Parathyroid adenoma (tissue), 2 donors: ENCODE measurements at regions not wholly inside any gene's neighbourhood (a gene's known extent, or its start where the extent isn't known, plus 50 kb on each side); places are given as distances from the start of the nearest gene placed in this dataset.

ENCODE experiments used
- H2AFZ ChIP-seq: fragments of 300-600 bp; sonication (generic); one replicate; pipeline ENCODE4 v1.7.0; 2017; ENCODE audit warnings: antibody characterized with exemption, mild to moderate bottlenecking
- H3K27ac ChIP-seq: fragments of 300-600 bp; sonication (generic); one replicate; pipeline ENCODE4 v1.7.0; 2017
- H3K27me3 ChIP-seq: fragments of 300-600 bp; sonication (generic); one replicate; pipeline ENCODE4 v1.7.0; 2017; ENCODE audit warnings: low read length; ENCODE audit not compliant: control insufficient read depth, insufficient read depth
- H3K36me3 ChIP-seq: fragments of 300-600 bp; sonication (generic); one replicate; pipeline ENCODE4 v1.7.0; 2017; ENCODE audit warnings: low read length; ENCODE audit not compliant: control insufficient read depth, insufficient read depth
- H3K4me1 ChIP-seq: fragments of 300-600 bp; sonication (generic); one replicate; pipeline ENCODE4 v1.7.0; 2017; ENCODE audit warnings: control low read depth
- H3K4me2 ChIP-seq: fragments of 300-600 bp; sonication (generic); one replicate; pipeline ENCODE4 v1.7.0; 2017; ENCODE audit warnings: low read length
- H3K4me3 ChIP-seq: fragments of 300-600 bp; sonication (generic); one replicate; pipeline ENCODE4 v1.7.0; 2017; ENCODE audit warnings: low read depth, low read length
- H3K79me2 ChIP-seq: fragments of 300-600 bp; sonication (generic); one replicate; pipeline ENCODE4 v1.7.0; 2017; ENCODE audit warnings: control low read depth
- H3K9ac ChIP-seq: fragments of 300-600 bp; sonication (generic); one replicate; pipeline ENCODE4 v1.7.0; 2017; ENCODE audit warnings: mild to moderate bottlenecking
- H3K9me3 ChIP-seq: fragments of 300-600 bp; sonication (generic); one replicate; pipeline ENCODE4 v1.7.0; 2017; ENCODE audit warnings: low read length; ENCODE audit not compliant: control insufficient read depth
- TF ChIP-seq, protein P1 (sequence below): fragments of 300-600 bp; sonication (generic); IDR thresholded peaks from one replicate; pipeline ENCODE4 v1.7.0; 2017; ENCODE audit warnings: antibody characterized with exemption, mild to moderate bottlenecking
- donor health status: primary hyperparathyroidism.

DNA sequence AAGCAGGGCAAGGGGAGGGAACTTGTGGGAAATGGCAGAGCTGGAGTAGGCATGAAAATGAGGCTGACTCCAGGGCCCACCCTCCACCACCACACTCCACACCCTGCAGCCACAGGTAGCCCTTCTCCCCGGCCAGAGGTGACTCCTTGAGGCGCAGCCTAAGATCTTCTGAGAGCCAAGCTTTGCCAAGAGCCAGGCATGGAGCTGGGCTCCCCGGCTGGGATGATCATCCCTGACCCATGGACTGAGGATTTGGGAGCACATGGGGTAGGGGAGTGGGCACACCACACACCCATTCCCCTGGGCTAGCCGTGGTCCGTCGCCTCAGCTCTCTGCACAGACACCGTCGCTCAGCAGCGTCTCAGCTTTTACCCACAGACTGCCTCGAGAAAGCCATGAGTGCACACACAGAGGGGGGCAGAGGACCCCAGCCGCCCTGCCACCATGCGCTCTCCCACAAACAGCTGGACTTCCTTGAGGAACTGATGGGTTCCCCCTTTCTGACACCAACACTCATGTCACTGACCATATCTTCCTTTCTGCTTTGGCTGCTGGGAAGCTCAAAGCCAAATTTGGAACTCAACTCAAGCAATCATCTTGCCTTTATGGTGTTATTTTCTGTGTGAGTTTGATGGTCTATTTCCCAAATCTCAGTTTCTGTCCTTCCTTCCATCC, 123.6 kb upstream of the RUNX3 start:
- no peak overlapping the region for H3K4me2 ChIP-seq
- H3K27me3 ChIP-seq = peaks cover 2% of the 10 kb centered on the region
- no peak overlapping the region for H2AFZ ChIP-seq
- H3K36me3 ChIP-seq = no peaks in the 10 kb centered on the region
- TF ChIP-seq, protein P1, sequence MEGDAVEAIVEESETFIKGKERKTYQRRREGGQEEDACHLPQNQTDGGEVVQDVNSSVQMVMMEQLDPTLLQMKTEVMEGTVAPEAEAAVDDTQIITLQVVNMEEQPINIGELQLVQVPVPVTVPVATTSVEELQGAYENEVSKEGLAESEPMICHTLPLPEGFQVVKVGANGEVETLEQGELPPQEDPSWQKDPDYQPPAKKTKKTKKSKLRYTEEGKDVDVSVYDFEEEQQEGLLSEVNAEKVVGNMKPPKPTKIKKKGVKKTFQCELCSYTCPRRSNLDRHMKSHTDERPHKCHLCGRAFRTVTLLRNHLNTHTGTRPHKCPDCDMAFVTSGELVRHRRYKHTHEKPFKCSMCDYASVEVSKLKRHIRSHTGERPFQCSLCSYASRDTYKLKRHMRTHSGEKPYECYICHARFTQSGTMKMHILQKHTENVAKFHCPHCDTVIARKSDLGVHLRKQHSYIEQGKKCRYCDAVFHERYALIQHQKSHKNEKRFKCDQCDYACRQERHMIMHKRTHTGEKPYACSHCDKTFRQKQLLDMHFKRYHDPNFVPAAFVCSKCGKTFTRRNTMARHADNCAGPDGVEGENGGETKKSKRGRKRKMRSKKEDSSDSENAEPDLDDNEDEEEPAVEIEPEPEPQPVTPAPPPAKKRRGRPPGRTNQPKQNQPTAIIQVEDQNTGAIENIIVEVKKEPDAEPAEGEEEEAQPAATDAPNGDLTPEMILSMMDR = no peak
- no peaks in the 10 kb centered on the region for H3K4me1 ChIP-seq
- H3K4me3 ChIP-seq = no peak overlapping the region
- H3K9ac ChIP-seq = no peak overlapping the region
- H3K79me2 ChIP-seq = no peaks in the 10 kb centered on the region
- no peaks in the 10 kb centered on the region for H3K9me3 ChIP-seq
- no peak overlapping the region for H3K27ac ChIP-seq

- TF ChIP-seq, protein P1 = no peak
Measured at GRCh38 chr1:25051906-25052305, 121.8 kb upstream of the RUNX3 start.

DNA sequence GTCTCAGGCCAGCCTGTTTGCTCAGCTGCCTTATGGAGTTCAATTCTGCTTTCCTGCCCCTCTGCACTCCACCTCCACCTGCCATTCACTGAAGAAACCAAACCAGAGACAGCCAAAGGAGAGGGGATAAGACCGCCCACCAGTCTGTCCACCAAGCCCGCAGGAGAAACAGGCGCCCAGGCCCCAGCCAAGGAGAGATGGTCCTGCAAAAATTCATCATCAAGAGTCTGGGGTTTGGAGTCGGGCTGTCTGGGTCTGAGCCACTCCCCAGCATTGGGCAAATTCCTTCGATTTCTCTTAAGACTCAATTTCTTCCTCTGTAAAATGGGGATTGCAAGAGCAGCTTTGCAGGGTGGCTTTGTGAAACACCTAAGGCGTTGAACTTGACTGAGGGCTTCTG, 121.4 kb upstream of the RUNX3 start:
- Histone ChIP-seq H3K36me3 (no peaks in the 10 kb centered on the region), H3K4me2 (no peak overlapping the region), H3K9ac (no peak overlapping the region), H3K79me2 (no peaks in the 10 kb centered on the region), H3K4me1 (no peaks in the 10 kb centered on the region), H3K9me3 (no peaks in the 10 kb centered on the region), H3K27me3 (no peaks in the 10 kb centered on the region), H3K4me3 (no peak overlapping the region), H3K27ac (no peak overlapping the region), H2AFZ (no peak overlapping the region)
- TF ChIP-seq, protein P1 = no peak

More at GRCh38 chr1:25051906-25052305, 121.8 kb upstream of the RUNX3 start:
- H3K4me2 ChIP-seq = no peak overlapping the region
- no peaks in the 10 kb centered on the region for H3K36me3 ChIP-seq
- H3K27me3 ChIP-seq = no peaks in the 10 kb centered on the region
- H3K4me1 ChIP-seq = no peaks in the 10 kb centered on the region
- no peak overlapping the region for H3K4me3 ChIP-seq
- H2AFZ ChIP-seq = no peak overlapping the region
- no peaks in the 10 kb centered on the region for H3K9me3 ChIP-seq
- H3K9ac ChIP-seq = no peak overlapping the region
- H3K79me2 ChIP-seq = no peaks in the 10 kb centered on the region
- no peak overlapping the region for H3K27ac ChIP-seq

DNA sequence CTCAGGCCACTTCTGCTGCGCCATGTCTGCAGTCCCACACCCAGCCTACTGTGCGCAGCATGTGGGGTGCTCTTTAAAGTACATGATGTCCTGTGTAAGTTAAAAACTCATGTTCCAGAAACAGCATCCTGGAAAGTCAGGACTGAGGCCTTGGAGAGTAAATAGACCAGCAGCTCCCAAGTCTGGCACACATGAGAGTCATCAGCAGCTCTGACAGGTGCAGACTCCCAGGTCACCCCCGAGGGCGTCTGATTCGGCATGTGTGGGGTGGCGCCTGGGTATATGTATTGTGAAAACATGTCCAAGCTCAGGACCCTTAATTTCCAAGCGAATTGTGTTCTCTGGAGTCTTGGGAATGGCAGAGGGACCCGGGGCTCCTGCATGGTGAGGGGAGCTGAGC, 120.1 kb upstream of the RUNX3 start:
- Histone ChIP-seq H3K27ac (no peak overlapping the region), H2AFZ (no peak overlapping the region), H3K79me2 (no peaks in the 10 kb centered on the region), H3K4me1 (no peaks in the 10 kb centered on the region), H3K36me3 (no peaks in the 10 kb centered on the region), H3K9me3 (no peaks in the 10 kb centered on the region), H3K4me3 (no peak overlapping the region), H3K9ac (no peak overlapping the region), H3K27me3 (no peaks in the 10 kb centered on the region), H3K4me2 (no peak overlapping the region)
- TF ChIP-seq, protein P1 = no peak

GRCh38 chr1:25049190-25049589, 119.1 kb upstream of the RUNX3 start:
- no peak overlapping the region for H2AFZ ChIP-seq
- no peaks in the 10 kb centered on the region for H3K27me3 ChIP-seq
- TF ChIP-seq, protein P1 = no peak
- H3K79me2 ChIP-seq = no peaks in the 10 kb centered on the region
- no peak overlapping the region for H3K4me2 ChIP-seq
- no peaks in the 10 kb centered on the region for H3K9me3 ChIP-seq
- H3K36me3 ChIP-seq = no peaks in the 10 kb centered on the region
- no peak overlapping the region for H3K27ac ChIP-seq
- no peaks in the 10 kb centered on the region for H3K4me1 ChIP-seq
- H3K4me3 ChIP-seq = no peak overlapping the region
- no peak overlapping the region for H3K9ac ChIP-seq
